ENCODE measurements at regions not wholly inside any gene's neighbourhood (a gene's known extent, or its start where the extent isn't known, plus 50 kb on each side); places are given as distances from the start of the nearest gene placed in this dataset.
A peak's percentile ranks its signal among the peaks of the same experiment; 100 is the strongest.

- Histone ChIP-seq H3K4me1 (ENCODE audit: control insufficient read depth in 2 of 2, insufficient read depth in 1 of 2, low read depth in 1 of 2, low read length in 2 of 2) (peaks cover 4 to 6% of the 10 kb centered on the region in 2 donors), H3K18ac (ENCODE audit: low read length) (no peak overlapping the region), H3K4me3 (ENCODE audit: low read length in 2 of 2) (no peak overlapping the region), H2BK5ac (ENCODE audit: low read length) (no peak overlapping the region), H3K23ac (ENCODE audit: low read depth, low read length, poor library complexity) (no peak overlapping the region), H3K27ac (replicated peaks; ENCODE audit: low read length) (no peak overlapping the region), H3K79me1 (ENCODE audit: low read depth, low read length) (no peaks in the 10 kb centered on the region), H2AK5ac (ENCODE audit: low read depth, low read length) (no peak overlapping the region), H3K36me3 (replicated peaks in 1 of 2; ENCODE audit: control insufficient read depth in 2 of 2, insufficient read depth in 2 of 2, low read length in 2 of 2) (no peaks in the 10 kb centered on the region), H3K4ac (ENCODE audit: low read length) (no peak overlapping the region), H3K14ac (ENCODE audit: low read length) (no peak overlapping the region), H3K9me3 (replicated peaks in 1 of 2; ENCODE audit: control insufficient read depth in 2 of 2, insufficient read depth in 1 of 2, low read depth in 1 of 2, low read length in 2 of 2) (no peaks in the 10 kb centered on the region), H3K27me3 (ENCODE audit: control insufficient read depth in 3 of 3, insufficient read depth in 3 of 3, low read depth in 1 of 3, low read length in 3 of 3) (no peaks in the 10 kb centered on the region), H4K91ac (ENCODE audit: low read depth, low read length, poor library complexity) (no peak overlapping the region), H2AFZ (ENCODE audit: low read length) (no peak overlapping the region), H2BK120ac (ENCODE audit: low read depth, low read length) (no peak overlapping the region), H4K8ac (ENCODE audit: low read depth, low read length) (no peak overlapping the region), H3K9ac (ENCODE audit: low read depth, low read length, poor library complexity) (no peak overlapping the region), H3K4me2 (ENCODE audit: insufficient read depth, low read length, poor library complexity, severe bottlenecking) (no peak overlapping the region), H2BK15ac (ENCODE audit: low read length) (no peak overlapping the region), H2BK12ac (ENCODE audit: low read length) (no peak overlapping the region)
- no CpG with 5 or more reads among the region's 5 CpGs for WGBS, 2 donors (ENCODE audit: extremely low coverage in 2 of 2, insufficient read length in 2 of 2, insufficient replicate concordance in 1 of 2)
- DNase-seq (ENCODE audit: low spot score) = no peak
Measured at GRCh38 chr11:80565231-80565630, 1124.4 kb upstream of the TENM4 start.

- H3K27me3 ChIP-seq (ENCODE audit: control insufficient read depth in 3 of 3, insufficient read depth in 3 of 3, low read depth in 1 of 3, low read length in 3 of 3) = no peaks in the 10 kb centered on the region
- no peak overlapping the region for H2BK15ac ChIP-seq (ENCODE audit: low read length)
- no peak overlapping the region for H3K14ac ChIP-seq (ENCODE audit: low read length)
- no CpG with 5 or more reads among the region's 4 CpGs for WGBS, 2 donors (ENCODE audit: extremely low coverage in 2 of 2, insufficient read length in 2 of 2, insufficient replicate concordance in 1 of 2)
- no peak overlapping the region for H3K9ac ChIP-seq (ENCODE audit: low read depth, low read length, poor library complexity)
- H3K23ac ChIP-seq (ENCODE audit: low read depth, low read length, poor library complexity) = no peak overlapping the region
- no peak overlapping the region for H2BK12ac ChIP-seq (ENCODE audit: low read length)
- no peak overlapping the region for H3K4me3 ChIP-seq (ENCODE audit: low read length in 2 of 2)
- no peak overlapping the region for H2BK120ac ChIP-seq (ENCODE audit: low read depth, low read length)
- H3K4me1 ChIP-seq (ENCODE audit: control insufficient read depth in 2 of 2, insufficient read depth in 1 of 2, low read depth in 1 of 2, low read length in 2 of 2) = peaks cover 4 to 8% of the 10 kb centered on the region in 2 donors
- peak overlapping the region; percentile 6 for H2AFZ ChIP-seq (ENCODE audit: low read length)
- no peak overlapping the region for H3K4ac ChIP-seq (ENCODE audit: low read length)
- DNase-seq (ENCODE audit: low spot score) = peak; percentile 20
- no peaks in the 10 kb centered on the region for H3K9me3 ChIP-seq (replicated peaks in 1 of 2; ENCODE audit: control insufficient read depth in 2 of 2, insufficient read depth in 1 of 2, low read depth in 1 of 2, low read length in 2 of 2)
- no peaks in the 10 kb centered on the region for H3K36me3 ChIP-seq (replicated peaks in 1 of 2; ENCODE audit: control insufficient read depth in 2 of 2, insufficient read depth in 2 of 2, low read length in 2 of 2)
- no peak overlapping the region for H3K18ac ChIP-seq (ENCODE audit: low read length)
- no peaks in the 10 kb centered on the region for H3K79me1 ChIP-seq (ENCODE audit: low read depth, low read length)
- no peak overlapping the region for H3K4me2 ChIP-seq (ENCODE audit: insufficient read depth, low read length, poor library complexity, severe bottlenecking)
- H2BK5ac ChIP-seq (ENCODE audit: low read length) = no peak overlapping the region
- H2AK5ac ChIP-seq (ENCODE audit: low read depth, low read length) = no peak overlapping the region
- no peak overlapping the region for H4K91ac ChIP-seq (ENCODE audit: low read depth, low read length, poor library complexity)
- H3K27ac ChIP-seq (replicated peaks; ENCODE audit: low read length) = peak overlapping the region; percentile 6
- no peak overlapping the region for H4K8ac ChIP-seq (ENCODE audit: low read depth, low read length)
Measured at GRCh38 chr11:80562523-80563125, 1121.8 kb upstream of the TENM4 start.

GRCh38 chr11:80559942-80560341 is 1119.1 kb upstream of the TENM4 start:
- Histone ChIP-seq H3K23ac (ENCODE audit: low read depth, low read length, poor library complexity) (no peak overlapping the region), H2BK120ac (ENCODE audit: low read depth, low read length) (no peak overlapping the region), H2AFZ (ENCODE audit: low read length) (no peak overlapping the region), H2BK15ac (ENCODE audit: low read length) (no peak overlapping the region), H3K4me2 (ENCODE audit: insufficient read depth, low read length, poor library complexity, severe bottlenecking) (no peak overlapping the region), H3K4me3 (ENCODE audit: low read length in 2 of 2) (no peak overlapping the region), H3K79me1 (ENCODE audit: low read depth, low read length) (no peaks in the 10 kb centered on the region), H3K4me1 (ENCODE audit: control insufficient read depth in 2 of 2, insufficient read depth in 1 of 2, low read depth in 1 of 2, low read length in 2 of 2) (peaks cover 4 to 8% of the 10 kb centered on the region in 2 donors), H3K9me3 (replicated peaks in 1 of 2; ENCODE audit: control insufficient read depth in 2 of 2, insufficient read depth in 1 of 2, low read depth in 1 of 2, low read length in 2 of 2) (no peaks in the 10 kb centered on the region), H3K36me3 (replicated peaks in 1 of 2; ENCODE audit: control insufficient read depth in 2 of 2, insufficient read depth in 2 of 2, low read length in 2 of 2) (no peaks in the 10 kb centered on the region), H2AK5ac (ENCODE audit: low read depth, low read length) (no peak overlapping the region), H4K8ac (ENCODE audit: low read depth, low read length) (no peak overlapping the region), H2BK5ac (ENCODE audit: low read length) (no peak overlapping the region), H3K27ac (replicated peaks; ENCODE audit: low read length) (no peak overlapping the region), H4K91ac (ENCODE audit: low read depth, low read length, poor library complexity) (no peak overlapping the region), H2BK12ac (ENCODE audit: low read length) (no peak overlapping the region), H3K14ac (ENCODE audit: low read length) (no peak overlapping the region), H3K4ac (ENCODE audit: low read length) (no peak overlapping the region), H3K27me3 (ENCODE audit: control insufficient read depth in 3 of 3, insufficient read depth in 3 of 3, low read depth in 1 of 3, low read length in 3 of 3) (no peaks in the 10 kb centered on the region), H3K18ac (ENCODE audit: low read length) (no peak overlapping the region), H3K9ac (ENCODE audit: low read depth, low read length, poor library complexity) (no peak overlapping the region)
- no peak for DNase-seq (ENCODE audit: low spot score)
- no CpG with 5 or more reads among the region's 2 CpGs for WGBS, 2 donors (ENCODE audit: extremely low coverage in 2 of 2, insufficient read length in 2 of 2, insufficient replicate concordance in 1 of 2)

GRCh38 chr11:80553565-80553964 is 1112.7 kb upstream of the TENM4 start:
- Histone ChIP-seq H2BK120ac (ENCODE audit: low read depth, low read length) (no peak overlapping the region), H3K4me1 (ENCODE audit: control insufficient read depth in 2 of 2, insufficient read depth in 1 of 2, low read depth in 1 of 2, low read length in 2 of 2) (peaks cover 0 to 2% of the 10 kb centered on the region in 2 donors), H3K27me3 (ENCODE audit: control insufficient read depth in 3 of 3, insufficient read depth in 3 of 3, low read depth in 1 of 3, low read length in 3 of 3) (no peaks in the 10 kb centered on the region), H3K27ac (replicated peaks; ENCODE audit: low read length) (no peak overlapping the region), H2AFZ (ENCODE audit: low read length) (no peak overlapping the region), H2AK5ac (ENCODE audit: low read depth, low read length) (no peak overlapping the region), H3K4me2 (ENCODE audit: insufficient read depth, low read length, poor library complexity, severe bottlenecking) (no peak overlapping the region), H3K9me3 (replicated peaks in 1 of 2; ENCODE audit: control insufficient read depth in 2 of 2, insufficient read depth in 1 of 2, low read depth in 1 of 2, low read length in 2 of 2) (no peaks in the 10 kb centered on the region), H2BK5ac (ENCODE audit: low read length) (no peak overlapping the region), H3K14ac (ENCODE audit: low read length) (no peak overlapping the region), H2BK12ac (ENCODE audit: low read length) (no peak overlapping the region), H3K9ac (ENCODE audit: low read depth, low read length, poor library complexity) (no peak overlapping the region), H4K91ac (ENCODE audit: low read depth, low read length, poor library complexity) (no peak overlapping the region), H3K18ac (ENCODE audit: low read length) (no peak overlapping the region), H3K36me3 (replicated peaks in 1 of 2; ENCODE audit: control insufficient read depth in 2 of 2, insufficient read depth in 2 of 2, low read length in 2 of 2) (no peaks in the 10 kb centered on the region), H2BK15ac (ENCODE audit: low read length) (no peak overlapping the region), H4K8ac (ENCODE audit: low read depth, low read length) (no peak overlapping the region), H3K4me3 (ENCODE audit: low read length in 2 of 2) (no peak overlapping the region), H3K4ac (ENCODE audit: low read length) (no peak overlapping the region), H3K23ac (ENCODE audit: low read depth, low read length, poor library complexity) (no peak overlapping the region), H3K79me1 (ENCODE audit: low read depth, low read length) (no peaks in the 10 kb centered on the region)
- no CpG with 5 or more reads among the region's 2 CpGs for WGBS, 2 donors (ENCODE audit: extremely low coverage in 2 of 2, insufficient read length in 2 of 2, insufficient replicate concordance in 1 of 2)
- DNase-seq (ENCODE audit: low spot score) = no peak
